HepG2 (cell line): ENCODE measurements at regions not wholly inside any gene's neighbourhood (a gene's known extent, or its start where the extent isn't known, plus 50 kb on each side); places are given as distances from the start of the nearest gene placed in this dataset.
"Not testable (repeated sequence)": the region's sequence is repeated elsewhere in the genome, so short reads cannot be mapped to it uniquely, and the experiment has no call there.

Experiments
- ATAC-seq: fragments of 200-7000 bp; cut with Tn5 transposase; 3 replicates; pipeline ENCODE4 v1.9.1; 2020; ENCODE audit warnings: mild to moderate bottlenecking, moderate library complexity
- BruUV-seq: library from RNA; stranded (reverse); fragments of 400-500 nt; replicated peaks from 2 replicates; lab custom pipeline; 2021; lab: Mats Ljungman, UMichigan
- CTCF ChIA-PET: fragments of 300-600 bp; formaldehyde crosslinking; extraction: SDS; loops from one replicate; lab custom pipeline; 2021; ENCODE audit warnings: low total read pairs, inconsistent platforms, low intra/inter-chr PET ratio; lab: Yijun Ruan, JAX
- POLR2A ChIA-PET: fragments of 350-600 bp; sonication (Branson Sonifier 250); formaldehyde crosslinking; loops from one replicate; lab custom pipeline; 2020; ENCODE audit warnings: antibody characterized with exemption, inconsistent platforms; lab: Yijun Ruan, JAX
- DNase-seq: peaks from one replicate; pipeline ENCODE4 v3.0.0-alpha.2; 2015; ENCODE audit warnings: low spot score
- FAIRE-seq: peaks from 3 replicates; lab custom pipeline; 2011; peaks lifted over from hg19 to GRCh38; lab: Jason Lieb, UNC
- H2AFZ ChIP-seq: one replicate; pipeline ENCODE4 v1.6.1; 2011; ENCODE audit warnings: low read length, inconsistent platforms
- H3K27ac ChIP-seq: fragments of 300-600 bp; 3 replicates; pipeline ENCODE4 v1.8.0; 2011; ENCODE audit warnings: mixed run types, mild to moderate bottlenecking, mixed read lengths, low read length, inconsistent platforms; ENCODE audit not compliant: insufficient read depth; ENCODE audit errors: extremely low read length
- H3K27me3 ChIP-seq, 2 experiments: fragments of 200-600 bp in 1 of 2; 2 replicates in 1 of 2; 3 replicates in 1 of 2; pipeline versions ENCODE4 v1.6.0 to v1.8.0; 2011; ENCODE audit warnings: low read length in 2 of 2, mild to moderate bottlenecking in 2 of 2, moderate library complexity in 2 of 2, inconsistent platforms in 1 of 2; ENCODE audit not compliant: insufficient read depth in 2 of 2, control insufficient read depth in 1 of 2
- H3K36me3 ChIP-seq, 2 experiments: fragments of 200-600 bp in 1 of 2; replicated peaks in 1 of 2; 2 replicates in 1 of 2; 3 replicates in 1 of 2; pipeline versions ENCODE4 v1.5.1 to v1.8.0; 2011; ENCODE audit warnings: low read length in 2 of 2, inconsistent platforms in 1 of 2; ENCODE audit not compliant: insufficient read depth in 2 of 2, control insufficient read depth in 1 of 2
- H3K4me1 ChIP-seq: 2 replicates; pipeline ENCODE4 v1.5.1; 2012; ENCODE audit warnings: low read length, inconsistent platforms; ENCODE audit not compliant: insufficient read depth
- H3K4me2 ChIP-seq: 2 replicates; pipeline ENCODE4 v1.6.0; 2011; ENCODE audit warnings: low read depth, low read length, inconsistent platforms
- H3K4me3 ChIP-seq, 3 experiments: fragments of 200-600 bp in 1 of 3; sonication (generic), shearing (Covaris generic) in 1 of 3; replicated peaks in 1 of 3; 2 replicates each; pipeline ENCODE4 v1.5.1; 2011 to 2016; ENCODE audit warnings: low read length in 3 of 3, inconsistent platforms in 2 of 3, low read depth in 2 of 3, mild to moderate bottlenecking in 2 of 3, control low read depth in 1 of 3, mixed read lengths in 1 of 3; ENCODE audit not compliant: insufficient read depth in 1 of 3
- H3K79me2 ChIP-seq: one replicate; pipeline ENCODE4 v1.6.1; 2011; ENCODE audit warnings: low read length, inconsistent platforms; ENCODE audit not compliant: insufficient read depth
- H3K9ac ChIP-seq: 2 replicates; pipeline ENCODE4 v1.6.0; 2011; ENCODE audit warnings: mild to moderate bottlenecking, low read depth, low read length, inconsistent platforms; ENCODE audit not compliant: insufficient read depth
- H3K9me3 ChIP-seq: 2 replicates; pipeline ENCODE4 v1.5.1; 2012; ENCODE audit warnings: mild to moderate bottlenecking, low read length
- H4K20me1 ChIP-seq: 2 replicates; pipeline ENCODE4 v1.6.0; 2011; ENCODE audit warnings: inconsistent platforms, mild to moderate bottlenecking, low read length, moderate library complexity; ENCODE audit not compliant: insufficient read depth
- HNRNPK ChIP-seq: fragments of 200-400 bp; formaldehyde crosslinking; IDR thresholded peaks from 2 replicates; pipeline ENCODE4 v1.6.1; 2018; ENCODE audit warnings: low read length, low read depth, moderate library complexity, mild to moderate bottlenecking; ENCODE audit not compliant: poor library complexity, severe bottlenecking
- PCBP1 ChIP-seq: fragments of 200-400 bp; formaldehyde crosslinking; IDR thresholded peaks from 2 replicates; pipeline ENCODE4 v1.6.1; 2017; ENCODE audit warnings: mild to moderate bottlenecking, low read depth, low read length, borderline replicate concordance
- WGBS: methylation state at CpG from one replicate; pipeline ENCODE4 v1.1.6; 2017; ENCODE audit warnings: low lambda C conversion rate; 5-methylcytosine and 5-hydroxymethylcytosine counted together
- in situ Hi-C: cut with HindIII; loops from 2 replicates; pipeline ENCODE4 v1.10.0; 2017; ENCODE audit warnings: low pct_unique_long_range_greater_than_20kb; ENCODE audit not compliant: extremely low pct_ligation_motif_present
- intact Hi-C: fragments of 100-400 bp; cut with micrococcal nuclease; formaldehyde crosslinking; loops from one replicate; pipeline ENCODE4 v1.10.0; 2022; ENCODE audit not compliant: unreplicated experiment

DNA sequence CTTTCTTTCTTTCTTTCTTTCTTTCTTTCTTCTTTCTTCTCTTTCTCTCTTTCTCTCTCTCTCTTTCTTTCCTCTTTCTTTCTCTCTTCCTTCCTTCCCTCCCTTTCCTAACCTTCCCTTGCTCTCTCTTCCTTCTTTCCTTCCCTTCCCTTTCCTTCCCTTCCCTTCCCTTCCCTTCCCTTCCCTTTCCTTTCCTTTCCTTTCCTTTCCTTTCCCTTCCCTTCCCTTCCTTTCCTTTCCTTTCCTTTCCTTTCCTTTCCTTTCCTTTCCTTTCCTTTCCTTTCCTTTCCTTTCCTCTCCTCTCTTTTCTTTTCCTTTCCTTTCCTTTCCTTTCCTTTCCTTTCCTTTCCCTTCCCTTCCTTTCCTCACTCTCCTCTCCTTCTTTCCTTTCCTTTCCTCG is 5294.1 kb upstream of the TPTE start:
- H3K36me3 ChIP-seq, H3K27me3 ChIP-seq, in situ Hi-C loops, H3K4me1 ChIP-seq, H3K79me2 ChIP-seq, H3K4me3 ChIP-seq, FAIRE-seq, H2AFZ ChIP-seq, H3K9ac ChIP-seq, ATAC-seq, POLR2A ChIA-PET, H4K20me1 ChIP-seq, DNase-seq, intact Hi-C loops, BruUV-seq, CTCF ChIA-PET, H3K27ac ChIP-seq, H3K4me2 ChIP-seq: not testable (repeated sequence)
- peaks cover 96% of the 10 kb centered on the region for H3K9me3 ChIP-seq
- TF ChIP-seq PCBP1 (0 out of 2 replicates have a peak, but pooled peaks have one; percentile 74), HNRNPK (peak; percentile 74)
- WGBS: 0% methylated on average over 1 of the region's 1 CpG

DNA sequence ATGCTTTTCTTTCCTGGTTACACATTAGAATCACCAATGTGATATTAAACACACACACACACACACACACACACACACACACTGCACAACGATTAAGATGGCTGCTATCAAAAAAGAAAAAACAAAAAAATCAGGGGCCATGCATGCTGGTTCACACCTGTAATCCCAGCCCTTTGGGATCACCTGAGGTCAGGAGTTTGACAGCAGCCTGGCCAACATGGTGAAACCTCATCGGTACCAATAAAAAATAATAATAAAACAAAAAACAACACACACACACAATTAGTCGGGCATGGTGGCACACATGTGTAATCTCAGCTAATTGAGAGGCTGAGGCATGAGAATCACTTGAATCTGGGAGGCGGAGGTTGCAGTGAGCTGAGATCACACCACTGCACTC is 5290.8 kb upstream of the TPTE start:
- POLR2A ChIA-PET, H3K9ac ChIP-seq, DNase-seq, H3K4me1 ChIP-seq, H3K4me2 ChIP-seq, H3K36me3 ChIP-seq, ATAC-seq, BruUV-seq, in situ Hi-C loops, intact Hi-C loops, H3K4me3 ChIP-seq, H3K27me3 ChIP-seq, H4K20me1 ChIP-seq, H3K79me2 ChIP-seq, CTCF ChIA-PET, FAIRE-seq, H3K27ac ChIP-seq, H2AFZ ChIP-seq: not testable (repeated sequence)
- peaks cover 97% of the 10 kb centered on the region for H3K9me3 ChIP-seq
- 24% methylated on average over 4 of the region's 4 CpGs for WGBS

DNA sequence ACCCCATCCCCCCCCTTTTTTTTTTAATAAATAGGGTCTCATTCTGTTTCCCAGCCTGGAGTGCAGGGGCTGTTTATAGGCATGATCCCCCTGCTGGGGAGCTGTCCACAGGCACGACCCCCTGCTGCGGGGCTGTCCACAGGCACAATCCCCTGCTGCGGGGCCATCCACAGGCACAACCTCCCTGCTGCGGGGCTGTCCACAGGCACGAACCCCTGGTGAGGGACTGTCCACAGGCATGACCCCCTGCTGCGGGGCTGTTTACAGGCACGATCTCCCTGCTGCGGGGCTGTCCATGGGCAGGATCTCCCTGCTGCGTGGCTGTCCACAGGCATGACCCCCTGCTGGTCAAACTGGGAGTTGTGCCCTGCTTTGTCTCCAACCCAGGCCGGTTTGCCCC is 5290.1 kb upstream of the TPTE start:
- DNase-seq, H3K4me2 ChIP-seq, ATAC-seq, H3K4me3 ChIP-seq, H3K36me3 ChIP-seq, BruUV-seq, H3K9ac ChIP-seq, H3K79me2 ChIP-seq, H3K27ac ChIP-seq, CTCF ChIA-PET, intact Hi-C loops, POLR2A ChIA-PET, in situ Hi-C loops, H2AFZ ChIP-seq, H3K4me1 ChIP-seq, H4K20me1 ChIP-seq, H3K27me3 ChIP-seq, FAIRE-seq: not testable (repeated sequence)
- peaks cover 97% of the 10 kb centered on the region for H3K9me3 ChIP-seq
- WGBS: 14% methylated on average over 9 of the region's 10 CpGs

DNA sequence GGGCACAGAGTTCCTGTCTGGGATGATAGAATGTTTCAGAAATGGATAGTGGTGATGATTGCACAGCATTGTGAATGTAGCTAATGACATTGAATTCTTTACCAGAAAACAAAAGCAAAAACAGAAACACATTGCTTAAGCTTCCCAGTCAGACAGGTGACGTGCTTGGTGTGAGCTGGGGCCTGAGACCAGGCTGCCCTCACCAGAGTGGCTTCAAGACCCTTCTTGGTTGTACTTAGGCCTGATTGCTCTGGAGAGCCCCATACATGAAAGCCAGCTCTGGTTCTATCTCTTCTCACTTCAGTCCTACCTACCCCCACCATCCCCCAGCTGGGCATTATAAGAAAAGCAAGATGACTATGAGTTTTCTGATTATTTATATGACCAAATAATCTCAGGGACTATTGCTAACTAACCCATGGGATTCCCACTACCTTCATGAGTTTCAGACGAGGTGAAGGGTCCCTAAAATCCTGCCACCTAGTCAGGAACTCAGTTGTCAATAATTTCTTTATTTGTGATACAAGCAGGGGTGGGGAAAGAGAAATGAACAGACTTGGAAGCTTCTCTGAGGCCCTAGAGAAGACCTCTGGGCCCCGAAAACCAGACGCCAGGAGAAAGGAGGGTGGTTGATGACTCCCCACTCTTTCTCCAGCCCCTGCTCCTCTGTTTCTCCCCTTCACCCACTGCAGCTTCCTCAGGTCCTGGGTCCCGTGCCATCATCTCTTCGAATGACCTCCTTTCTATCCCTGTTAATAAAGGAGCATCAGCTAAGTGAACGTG is 5289.0 kb upstream of the TPTE start:
- DNase-seq, H3K4me1 ChIP-seq, H4K20me1 ChIP-seq, H2AFZ ChIP-seq, CTCF ChIA-PET, BruUV-seq, FAIRE-seq, H3K27me3 ChIP-seq, H3K9ac ChIP-seq, H3K4me3 ChIP-seq, ATAC-seq, H3K4me2 ChIP-seq, intact Hi-C loops, H3K36me3 ChIP-seq, H3K79me2 ChIP-seq, POLR2A ChIA-PET, H3K27ac ChIP-seq, in situ Hi-C loops: not testable (repeated sequence)
- 9% methylated on average over 7 of the region's 7 CpGs for WGBS
- peaks cover 98% of the 10 kb centered on the region for H3K9me3 ChIP-seq
